SK-N-DZ (cell line): ENCODE measurements at regions not wholly inside any gene's neighbourhood (a gene's known extent, or its start where the extent isn't known, plus 50 kb on each side); places are given as distances from the start of the nearest gene placed in this dataset.
A peak's percentile ranks its signal among the peaks of the same experiment; 100 is the strongest.
"Not testable (repeated sequence)": the region's sequence is repeated elsewhere in the genome, so short reads cannot be mapped to it uniquely, and the experiment has no call there.

ENCODE experiments used
- DNase-seq: peaks from one replicate; pipeline ENCODE4 v3.0.0-alpha.2; 2015; ENCODE audit warnings: low spot score
- small RNA-seq, 2 experiments: library from RNA; depleted of rRNA; stranded (forward); fragments of <200 nt; gene quantifications; one replicate each; pipeline ENCODE3, GENCODE V24; 2014

- DNase-seq, result no peak
Measured at GRCh38 chrX:3788494-3789233, 75.2 kb upstream of the PRKX start.

DNA sequence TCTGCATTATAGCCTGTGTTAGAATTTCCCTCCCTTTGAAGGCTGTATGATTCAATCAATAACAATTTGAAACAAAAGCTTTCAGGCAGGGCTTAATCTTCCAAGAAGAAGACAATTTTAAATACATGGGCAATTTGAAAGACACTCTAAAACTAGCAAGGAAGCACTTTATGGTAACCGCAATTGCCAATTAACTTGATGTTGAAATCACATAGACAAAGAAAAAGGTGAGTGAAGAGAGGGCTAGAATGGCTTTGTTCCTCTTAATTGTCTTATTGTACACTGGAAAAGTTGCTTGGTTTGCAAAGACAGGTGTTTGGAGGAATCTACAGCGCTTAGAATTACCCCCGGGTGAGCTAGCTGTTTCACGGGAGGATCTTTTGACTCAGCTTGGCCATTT is 74.4 kb upstream of the PRKX start:
- no peak for DNase-seq

GRCh38 chrX:3785822-3786221 is 72.4 kb upstream of the PRKX start:
- not testable (repeated sequence) for DNase-seq

DNA sequence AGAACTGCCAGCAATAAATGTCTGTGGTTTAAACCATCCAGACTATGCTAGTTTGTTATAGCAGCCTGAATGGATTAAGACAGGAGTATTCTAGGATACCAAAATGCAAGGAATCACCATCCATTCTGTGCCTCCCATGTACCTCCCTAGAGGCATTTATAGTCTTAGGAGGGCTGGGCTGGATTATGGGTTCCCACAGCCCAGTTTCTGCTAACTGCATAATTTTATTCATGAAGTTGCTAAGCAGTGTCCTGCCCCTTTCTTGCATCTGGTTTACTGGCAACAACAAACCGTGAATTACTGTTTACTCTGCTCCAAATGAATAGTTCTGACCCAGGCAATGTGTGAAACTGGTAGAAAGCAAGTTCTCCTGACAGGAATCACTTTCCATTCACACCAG is 67.1 kb upstream of the PRKX start:
- DNase-seq, result no peak

DNA sequence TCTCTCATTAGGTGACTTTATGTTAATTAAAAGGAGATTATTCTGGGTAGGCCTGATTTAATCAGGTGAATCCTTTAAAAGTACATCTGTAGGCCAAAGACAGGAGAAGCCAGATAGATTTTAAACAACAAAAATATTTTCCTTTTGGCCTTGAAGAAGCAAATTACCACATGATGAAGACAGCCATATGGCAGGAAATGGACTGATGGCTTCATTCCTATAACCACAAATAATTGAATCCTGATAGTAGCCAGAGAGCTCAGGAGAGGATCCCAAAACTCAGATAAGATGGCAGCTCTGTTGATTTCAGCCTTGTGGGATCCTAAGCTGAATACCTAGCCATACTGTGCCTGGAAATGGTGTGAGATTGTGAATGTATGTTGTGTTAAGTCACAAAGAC is 66.1 kb upstream of the PRKX start:
- no peak for DNase-seq

DNA sequence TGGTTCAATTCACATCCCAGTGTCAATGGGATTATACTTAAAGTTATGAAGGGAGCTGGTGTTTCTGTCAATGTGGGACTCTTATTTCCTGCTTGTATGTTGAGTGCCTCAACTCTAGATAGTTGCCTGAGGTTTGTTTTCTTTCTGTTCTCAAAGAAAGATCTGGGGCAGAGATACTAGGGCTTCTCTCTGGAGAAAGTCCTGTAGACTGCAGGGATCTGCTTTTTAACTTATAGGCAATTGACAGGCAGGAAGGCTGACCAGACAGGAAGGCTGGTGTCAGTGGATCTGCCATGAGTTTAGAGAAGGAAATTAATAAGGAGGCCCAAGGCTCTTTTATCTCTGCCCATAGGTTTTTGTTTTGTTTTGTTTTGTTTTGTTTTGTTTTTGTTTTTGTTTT is 64.0 kb upstream of the PRKX start:
- DNase-seq, result peak; percentile 16

DNA sequence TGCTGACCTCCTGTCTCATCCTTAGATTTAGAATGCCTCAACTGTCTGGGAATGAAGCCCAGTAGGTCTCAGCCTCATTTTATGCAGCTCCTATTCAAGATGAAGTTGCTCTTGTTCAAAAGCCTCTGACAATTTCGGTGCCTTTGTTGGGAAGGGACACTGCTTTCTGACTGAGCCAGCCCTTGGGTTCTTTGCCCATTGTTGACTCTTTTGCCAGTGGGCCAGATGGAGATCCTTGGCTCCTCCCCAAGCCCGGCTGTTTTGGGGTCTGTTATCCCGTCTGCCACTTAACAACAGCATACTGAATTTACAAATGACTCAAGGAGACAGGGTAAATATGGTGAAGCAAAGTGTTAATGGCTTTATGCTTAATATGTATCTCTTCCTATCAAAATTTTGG is 58.3 kb upstream of the PRKX start:
- no peak for DNase-seq

DNA sequence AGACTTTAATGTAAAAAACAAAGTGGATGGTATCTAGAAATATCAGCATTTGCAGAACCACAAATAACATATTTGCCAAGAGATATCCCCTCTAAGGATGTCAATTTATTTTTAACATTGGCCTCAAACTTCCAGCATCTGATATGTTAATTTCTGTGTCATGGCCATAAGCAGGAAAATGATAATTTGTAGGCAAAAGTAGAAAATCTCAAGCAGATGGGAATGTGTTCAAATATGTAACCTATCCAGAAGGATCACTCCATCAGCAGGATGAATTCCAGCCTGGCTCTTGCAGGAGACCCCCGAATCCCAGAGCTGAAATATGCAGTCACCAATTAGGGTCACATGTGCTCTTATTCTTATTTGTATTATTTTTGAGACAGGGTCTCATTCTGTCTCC is 55.4 kb upstream of the PRKX start:
- no peak for DNase-seq

Small RNA genes lying in the stretch of these regions (small RNA-seq; reads per million reads assigned to genes)
- gene RF00401, result 0 to 0.05 reads per million in 2 experiments
